Muscle of leg (tissue), 3 donors: ENCODE measurements at regions not wholly inside any gene's neighbourhood (a gene's known extent, or its start where the extent isn't known, plus 50 kb on each side); places are given as distances from the start of the nearest gene placed in this dataset.
"Not testable (repeated sequence)": the region's sequence is repeated elsewhere in the genome, so short reads cannot be mapped to it uniquely, and the experiment has no call there.

ENCODE experiments used
- DNase-seq: peaks from one replicate; pipeline ENCODE4 v3.0.0; 2013
- H3K27ac ChIP-seq: one replicate; pipeline ENCODE4 v1.5.1; 2013; ENCODE audit warnings: mild to moderate bottlenecking, low read length, control low read depth
- H3K27me3 ChIP-seq: one replicate; pipeline ENCODE4 v1.6.1; 2013; ENCODE audit warnings: low read length; ENCODE audit not compliant: control insufficient read depth, insufficient read depth
- H3K36me3 ChIP-seq: one replicate; pipeline ENCODE4 v1.6.1; 2013; ENCODE audit warnings: low read length; ENCODE audit not compliant: control insufficient read depth, insufficient read depth
- H3K4me1 ChIP-seq: one replicate; pipeline ENCODE4 v1.6.1; 2013; ENCODE audit warnings: low read length; ENCODE audit not compliant: control insufficient read depth, insufficient read depth
- H3K4me3 ChIP-seq: one replicate; pipeline ENCODE4 v1.5.1; 2013; ENCODE audit warnings: low read length, control low read depth
- H3K9me3 ChIP-seq: replicated peaks from 2 replicates; pipeline ENCODE4 v1.6.1; 2013; ENCODE audit warnings: low read depth, low read length; ENCODE audit not compliant: control insufficient read depth
- WGBS: methylation state at CpG from one replicate; pipeline ENCODE4 v1.1.5; 2013; ENCODE audit warnings: missing lambda C conversion rate; ENCODE audit not compliant: insufficient coverage; 5-methylcytosine and 5-hydroxymethylcytosine counted together

GRCh38 chr7:149991652-149992302 is 118.0 kb downstream of the ATP6V0E2 start:
- H3K4me1 ChIP-seq, H3K27ac ChIP-seq, H3K4me3 ChIP-seq, DNase-seq, H3K27me3 ChIP-seq, H3K9me3 ChIP-seq, H3K36me3 ChIP-seq: not testable (repeated sequence)
- WGBS, result no CpG with 5 or more reads among the region's 8 CpGs

- H3K36me3 ChIP-seq, DNase-seq, H3K27ac ChIP-seq, H3K27me3 ChIP-seq, H3K4me1 ChIP-seq, H3K4me3 ChIP-seq, H3K9me3 ChIP-seq: not testable (repeated sequence)
- 88% methylated on average over 6 of the region's 11 CpGs for WGBS
These were observed 118.6 kb downstream of the ATP6V0E2 start for GRCh38 chr7:149992366-149992765.

GRCh38 chr7:149995369-149996026 is 121.7 kb downstream of the ATP6V0E2 start:
- not testable (repeated sequence) for H3K9me3 ChIP-seq, DNase-seq, H3K36me3 ChIP-seq, H3K4me3 ChIP-seq, H3K27ac ChIP-seq, H3K4me1 ChIP-seq, H3K27me3 ChIP-seq
- WGBS, result 71% methylated on average over 7 of the region's 14 CpGs

- WGBS, result 10% methylated on average over 3 of the region's 22 CpGs
- not testable (repeated sequence) for H3K27ac ChIP-seq, DNase-seq, H3K4me3 ChIP-seq, H3K36me3 ChIP-seq, H3K9me3 ChIP-seq, H3K27me3 ChIP-seq, H3K4me1 ChIP-seq
These were observed 127.2 kb downstream of the ATP6V0E2 start for GRCh38 chr7:150000780-150001599.

GRCh38 chr7:150003304-150003810 is 129.6 kb downstream of the ATP6V0E2 start:
- 58% methylated on average over 4 of the region's 4 CpGs for WGBS
- no peaks in the 10 kb centered on the region for H3K36me3 ChIP-seq
- no peak overlapping the region for H3K27ac ChIP-seq

GRCh38 chr7:150003973-150004372 is 130.2 kb downstream of the ATP6V0E2 start:
- H3K27me3 ChIP-seq, H3K9me3 ChIP-seq, DNase-seq, H3K36me3 ChIP-seq, H3K4me1 ChIP-seq, H3K27ac ChIP-seq, H3K4me3 ChIP-seq: not testable (repeated sequence)
- 87% methylated on average over 2 of the region's 2 CpGs for WGBS

More at GRCh38 chr7:150003304-150003810, 129.6 kb downstream of the ATP6V0E2 start:
- H3K4me3 ChIP-seq, result no peak overlapping the region
- no peaks in the 10 kb centered on the region for H3K9me3 ChIP-seq
- no peaks in the 10 kb centered on the region for H3K4me1 ChIP-seq
- no peak for DNase-seq
- no peaks in the 10 kb centered on the region for H3K27me3 ChIP-seq

- not testable (repeated sequence) for H3K4me3 ChIP-seq, H3K36me3 ChIP-seq, H3K27ac ChIP-seq, DNase-seq, H3K9me3 ChIP-seq, H3K27me3 ChIP-seq, H3K4me1 ChIP-seq
- 89% methylated on average over 4 of the region's 4 CpGs for WGBS
These were observed 131.1 kb downstream of the ATP6V0E2 start for GRCh38 chr7:150004843-150005242.

- DNase-seq, H3K27ac ChIP-seq, H3K4me1 ChIP-seq, H3K4me3 ChIP-seq, H3K36me3 ChIP-seq, H3K9me3 ChIP-seq, H3K27me3 ChIP-seq: not testable (repeated sequence)
- no CpG with 5 or more reads among the region's 9 CpGs for WGBS
These were observed 136.0 kb downstream of the ATP6V0E2 start for GRCh38 chr7:150009620-150010303.

- H3K27me3 ChIP-seq, H3K36me3 ChIP-seq, H3K27ac ChIP-seq, H3K9me3 ChIP-seq, H3K4me3 ChIP-seq, H3K4me1 ChIP-seq, DNase-seq: not testable (repeated sequence)
- 83% methylated on average over 1 of the region's 3 CpGs for WGBS
These were observed 143.0 kb downstream of the ATP6V0E2 start for GRCh38 chr7:150016651-150017189.
